H1 (cell line): ENCODE measurements at regions not wholly inside any gene's neighbourhood (a gene's known extent, or its start where the extent isn't known, plus 50 kb on each side); places are given as distances from the start of the nearest gene placed in this dataset.

Source experiments
- CHD2 ChIP-seq: IDR thresholded peaks from 2 replicates; pipeline ENCODE4 v1.6.1; 2012; ENCODE audit warnings: low read length, improper control_type of control experiment
- CTCF ChIP-seq, 3 experiments: IDR thresholded peaks; 1 replicate in 2 of 3; 2 replicates in 1 of 3; pipeline versions ENCODE4 v1.5.1 to v1.6.1; 2011; ENCODE audit warnings: low read length in 3 of 3, mild to moderate bottlenecking in 3 of 3, inconsistent platforms in 2 of 3, low read depth in 1 of 3, moderate library complexity in 1 of 3; ENCODE audit not compliant: insufficient read depth in 1 of 3; ENCODE audit errors: control extremely low read depth in 1 of 3
- EZH2 ChIP-seq: fragments of 200-600 bp; sonication (generic); IDR thresholded peaks from 2 replicates; pipeline ENCODE4 v1.7.1; 2012; ENCODE audit warnings: low read depth, mild to moderate bottlenecking, moderate library complexity, low read length, inconsistent platforms; ENCODE audit not compliant: severe bottlenecking
- KDM4A ChIP-seq: IDR thresholded peaks from one replicate; pipeline ENCODE4 v1.7.1; 2012; ENCODE audit warnings: low read depth, mild to moderate bottlenecking, moderate library complexity, low read length, inconsistent platforms; ENCODE audit not compliant: severe bottlenecking
- SAP30 ChIP-seq: fragments of 300-600 bp; sonication (generic); IDR thresholded peaks from 2 replicates; pipeline ENCODE4 v1.7.1; 2012; ENCODE audit warnings: low read length, moderate library complexity, mild to moderate bottlenecking, inconsistent platforms; ENCODE audit not compliant: insufficient read depth, insufficient replicate concordance

- no peak for TF ChIP-seq EZH2
- TF ChIP-seq CHD2 = no peak
- TF ChIP-seq SAP30 = no peak
- no peak for TF ChIP-seq CTCF (IDR thresholded peaks at IDR 0.05; ENCODE audit: control extremely low read depth in 1 of 3, insufficient read depth in 1 of 3, low read depth in 1 of 3, low read length in 3 of 3)
- TF ChIP-seq KDM4A = no peak
Measured at GRCh38 chr2:121075641-121076497, 209.1 kb downstream of the TFCP2L1 start.
